ENCODE measurements at regions not wholly inside any gene's neighbourhood (a gene's known extent, or its start where the extent isn't known, plus 50 kb on each side); places are given as distances from the start of the nearest gene placed in this dataset.
"Not testable (repeated sequence)": the region's sequence is repeated elsewhere in the genome, so short reads cannot be mapped to it uniquely, and the experiment has no call there.

DNA sequence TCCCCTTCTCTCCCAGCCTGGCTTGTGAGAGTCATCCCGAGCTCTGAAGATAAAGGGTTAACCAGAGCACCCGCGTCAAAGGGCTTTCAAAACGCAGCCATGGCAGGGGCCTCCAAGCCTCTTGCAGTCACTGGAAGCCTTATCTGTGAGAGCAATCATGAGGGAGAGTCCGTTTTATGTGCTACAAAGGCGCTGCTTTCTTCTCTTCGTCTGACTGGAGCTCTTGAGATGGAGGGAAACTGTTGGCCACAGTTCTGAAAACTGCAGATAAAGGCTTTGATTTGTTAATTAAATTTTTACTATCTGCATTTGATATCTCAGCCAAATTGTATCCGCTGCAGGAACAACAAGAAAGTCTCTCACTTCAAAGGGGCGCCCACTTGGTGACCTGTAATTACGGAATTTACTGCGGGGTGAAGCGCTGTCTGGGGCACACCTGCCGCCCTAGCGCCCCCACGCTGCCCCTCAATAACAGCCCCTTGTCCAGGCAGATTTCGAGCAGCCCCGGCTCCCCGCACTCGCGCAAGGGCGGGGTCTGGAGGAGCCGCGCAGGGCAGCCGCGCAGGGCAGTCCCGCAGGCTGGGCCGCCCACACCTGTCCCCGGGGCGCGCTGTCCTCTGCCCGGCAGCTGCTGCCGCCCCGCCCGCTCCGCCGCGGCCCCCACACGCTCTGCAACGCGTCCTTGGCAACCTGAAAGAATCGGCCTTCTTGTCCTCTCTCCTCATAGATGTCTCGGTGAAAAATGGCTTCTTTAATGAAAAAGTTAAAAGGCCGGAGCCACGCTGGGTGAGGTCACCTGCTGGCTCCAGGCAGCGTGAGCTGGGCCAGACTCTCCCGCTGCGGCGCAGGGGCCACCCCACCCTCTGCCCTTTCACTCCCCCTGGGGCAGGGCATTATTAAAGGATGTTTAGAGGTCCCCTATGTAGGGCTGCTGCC is 217.9 kb downstream of the VAPA start:
- TF ChIP-seq, protein P1, sequence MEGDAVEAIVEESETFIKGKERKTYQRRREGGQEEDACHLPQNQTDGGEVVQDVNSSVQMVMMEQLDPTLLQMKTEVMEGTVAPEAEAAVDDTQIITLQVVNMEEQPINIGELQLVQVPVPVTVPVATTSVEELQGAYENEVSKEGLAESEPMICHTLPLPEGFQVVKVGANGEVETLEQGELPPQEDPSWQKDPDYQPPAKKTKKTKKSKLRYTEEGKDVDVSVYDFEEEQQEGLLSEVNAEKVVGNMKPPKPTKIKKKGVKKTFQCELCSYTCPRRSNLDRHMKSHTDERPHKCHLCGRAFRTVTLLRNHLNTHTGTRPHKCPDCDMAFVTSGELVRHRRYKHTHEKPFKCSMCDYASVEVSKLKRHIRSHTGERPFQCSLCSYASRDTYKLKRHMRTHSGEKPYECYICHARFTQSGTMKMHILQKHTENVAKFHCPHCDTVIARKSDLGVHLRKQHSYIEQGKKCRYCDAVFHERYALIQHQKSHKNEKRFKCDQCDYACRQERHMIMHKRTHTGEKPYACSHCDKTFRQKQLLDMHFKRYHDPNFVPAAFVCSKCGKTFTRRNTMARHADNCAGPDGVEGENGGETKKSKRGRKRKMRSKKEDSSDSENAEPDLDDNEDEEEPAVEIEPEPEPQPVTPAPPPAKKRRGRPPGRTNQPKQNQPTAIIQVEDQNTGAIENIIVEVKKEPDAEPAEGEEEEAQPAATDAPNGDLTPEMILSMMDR (IDR thresholded peaks at IDR 0.05), result no peak
- Mint-ChIP-seq H3K4me3 (no peak overlapping the region), H3K9me3 (no peaks in the 10 kb centered on the region), H3K4me1 (ENCODE audit: low read depth) (peaks cover 8% of the 10 kb centered on the region; the same call in 1 of the 2 replicates), H3K27me3 (ENCODE audit: insufficient read depth) (peaks cover 7% of the 10 kb centered on the region), H3K36me3 (ENCODE audit: low read depth) (no peaks in the 10 kb centered on the region), H3K27ac (no peak overlapping the region)
- DNase-seq, result no peak

DNA sequence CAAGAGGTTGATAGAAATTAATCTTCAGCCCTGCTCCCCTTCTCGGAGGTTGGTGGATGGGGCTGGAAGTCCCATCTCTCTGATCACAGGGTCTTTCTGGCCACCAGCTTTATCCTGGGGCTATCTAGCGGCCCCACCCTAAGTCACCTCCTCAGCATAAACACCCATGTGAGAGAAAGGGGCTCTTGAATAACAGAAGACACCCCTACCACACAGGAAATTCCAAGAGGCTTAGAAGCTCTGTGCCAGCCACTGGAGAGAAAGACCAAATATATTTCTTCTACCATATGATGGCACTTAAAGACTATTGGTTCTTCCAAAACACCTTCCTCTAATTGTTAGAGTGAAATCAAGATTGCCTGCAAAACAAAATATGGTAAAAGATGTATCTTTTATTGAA is 219.7 kb downstream of the VAPA start:
- no peaks in the 10 kb centered on the region for H3K36me3 Mint-ChIP-seq (ENCODE audit: low read depth)
- peaks cover 20% of the 10 kb centered on the region for H3K4me1 Mint-ChIP-seq (ENCODE audit: low read depth)
- peaks cover 7% of the 10 kb centered on the region for H3K27me3 Mint-ChIP-seq (ENCODE audit: insufficient read depth)
- H3K4me3 Mint-ChIP-seq, result no peak overlapping the region
- TF ChIP-seq, protein P1 (IDR thresholded peaks at IDR 0.05), result no peak
- H3K9me3 Mint-ChIP-seq, result no peaks in the 10 kb centered on the region
- H3K27ac Mint-ChIP-seq, result no peak overlapping the region
- DNase-seq, result no peak

DNA sequence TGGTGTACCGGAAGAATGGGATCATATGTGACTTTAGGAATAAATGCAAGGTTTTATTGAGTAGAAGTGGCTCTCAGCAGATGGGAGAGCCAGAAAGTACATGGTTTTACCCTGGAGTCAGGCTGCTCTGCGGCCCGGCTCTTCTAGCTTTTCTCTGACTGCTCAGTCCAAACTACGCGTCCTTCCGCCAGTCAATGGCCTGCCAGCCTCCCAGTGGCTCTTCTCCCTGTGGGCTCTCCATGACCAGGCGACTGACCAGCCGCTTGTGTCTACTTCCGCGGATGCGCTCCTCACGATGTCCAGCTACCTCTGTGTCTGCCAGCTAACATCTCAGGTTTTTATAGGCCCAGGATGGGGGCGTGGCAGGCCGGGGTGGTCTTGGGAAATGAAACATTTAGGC is 220.4 kb downstream of the VAPA start:
- no peaks in the 10 kb centered on the region for H3K36me3 Mint-ChIP-seq (ENCODE audit: low read depth)
- H3K9me3 Mint-ChIP-seq, result no peaks in the 10 kb centered on the region
- H3K4me3 Mint-ChIP-seq, result no peak overlapping the region
- H3K27ac Mint-ChIP-seq, result no peak overlapping the region
- H3K4me1 Mint-ChIP-seq (ENCODE audit: low read depth), result peaks cover 27% of the 10 kb centered on the region
- no peak for DNase-seq
- H3K27me3 Mint-ChIP-seq (ENCODE audit: insufficient read depth), result peaks cover 6% of the 10 kb centered on the region
- TF ChIP-seq, protein P1 (IDR thresholded peaks at IDR 0.05), result no peak

DNA sequence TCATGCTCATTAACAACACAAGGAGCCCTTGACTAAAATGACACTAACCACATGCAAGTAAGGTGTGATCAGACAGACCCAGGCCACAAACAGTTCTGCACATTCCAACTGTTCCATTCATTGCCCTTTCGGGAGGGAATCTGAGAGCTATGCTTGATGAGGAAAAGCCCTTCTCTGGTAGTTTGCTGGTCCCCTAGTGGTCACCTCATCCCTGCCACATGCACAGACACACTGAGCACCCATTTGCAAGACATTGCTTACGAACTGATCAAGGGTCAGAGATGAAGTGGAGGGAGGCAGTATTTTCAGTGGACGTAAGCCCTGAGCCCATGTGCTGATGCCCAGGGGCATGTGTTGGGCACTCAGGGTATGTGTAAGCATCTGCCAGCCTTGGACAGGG is 220.9 kb downstream of the VAPA start:
- H3K4me3 Mint-ChIP-seq; H3K27me3 Mint-ChIP-seq (ENCODE audit: insufficient read depth); H3K27ac Mint-ChIP-seq; H3K9me3 Mint-ChIP-seq; H3K36me3 Mint-ChIP-seq (ENCODE audit: low read depth); DNase-seq: not testable (repeated sequence)
- TF ChIP-seq, protein P1 (IDR thresholded peaks at IDR 0.05), result 0 out of 2 replicates have a peak, but pooled peaks have one; percentile 8
- peaks cover 33% of the 10 kb centered on the region for H3K4me1 Mint-ChIP-seq (ENCODE audit: low read depth)

DNA sequence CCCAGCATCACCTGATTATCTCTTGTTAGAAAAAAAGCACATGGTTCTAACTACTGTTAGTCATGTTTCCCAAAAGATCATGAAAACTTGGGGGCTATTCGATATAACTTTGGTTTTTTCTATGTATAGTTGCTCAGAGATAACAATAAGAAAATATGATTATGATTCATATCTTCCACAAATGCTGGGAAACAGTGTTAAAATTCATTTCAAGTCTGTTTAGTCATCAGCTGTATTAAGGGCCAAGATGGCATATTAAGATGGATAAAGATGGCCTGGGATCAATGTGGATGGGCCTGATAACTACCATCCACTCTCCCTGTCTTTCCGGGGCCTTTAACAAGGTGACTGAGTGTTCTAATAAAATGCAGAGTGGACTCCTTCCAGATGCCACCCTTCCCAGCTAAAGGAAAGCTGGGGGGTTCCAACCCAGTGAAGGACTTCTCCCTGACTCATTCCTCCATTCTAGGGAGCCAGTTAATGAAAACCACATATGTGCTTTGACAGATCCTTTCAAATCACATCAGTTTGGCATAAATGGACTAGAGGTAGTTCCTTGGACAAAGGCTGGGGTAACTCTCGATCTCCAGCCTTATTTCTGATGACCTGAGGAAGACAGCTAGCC is 221.6 kb downstream of the VAPA start:
- TF ChIP-seq, protein P1 (IDR thresholded peaks at IDR 0.05), result no peak
- H3K36me3 Mint-ChIP-seq (ENCODE audit: low read depth), result no peaks in the 10 kb centered on the region
- H3K27me3 Mint-ChIP-seq (ENCODE audit: insufficient read depth), result peaks cover 4% of the 10 kb centered on the region
- H3K4me3 Mint-ChIP-seq, result no peak overlapping the region
- peaks cover 39% of the 10 kb centered on the region for H3K4me1 Mint-ChIP-seq (ENCODE audit: low read depth)
- H3K9me3 Mint-ChIP-seq, result no peaks in the 10 kb centered on the region
- no peak overlapping the region for H3K27ac Mint-ChIP-seq
- no peak for DNase-seq
